ENCODE measurements at regions not wholly inside any gene's neighbourhood (a gene's known extent, or its start where the extent isn't known, plus 50 kb on each side); places are given as distances from the start of the nearest gene placed in this dataset.

GRCh38 chr3:181572432-181572831 lies 139.3 kb upstream of the SOX2 start (continued):
- TF ChIP-seq CHD7 (IDR thresholded peaks at IDR 0.05; ENCODE audit: insufficient replicate concordance, low read length) (no peak), POLR2A (IDR thresholded peaks at IDR 0.05; ENCODE audit: control extremely low read depth in 1 of 2, low read depth in 2 of 2, low read length in 2 of 2) (no peak), CEBPB (IDR thresholded peaks at IDR 0.05; ENCODE audit: low read depth, low read length) (no peak), TAF7 (optimal IDR thresholded peaks at IDR 0.05; ENCODE audit: borderline replicate concordance, low read depth, low read length) (no peak), BRCA1 (IDR thresholded peaks at IDR 0.05; ENCODE audit: low read depth, low read length) (no peak), NANOG (IDR thresholded peaks at IDR 0.05; ENCODE audit: insufficient read depth, low read depth, low read length, poor library complexity, severe bottlenecking) (no peak), YY1 (IDR thresholded peaks at IDR 0.05; ENCODE audit: low read depth, low read length) (no peak)
